ENCODE measurements at regions not wholly inside any gene's neighbourhood (a gene's known extent, or its start where the extent isn't known, plus 50 kb on each side); places are given as distances from the start of the nearest gene placed in this dataset.

DNA sequence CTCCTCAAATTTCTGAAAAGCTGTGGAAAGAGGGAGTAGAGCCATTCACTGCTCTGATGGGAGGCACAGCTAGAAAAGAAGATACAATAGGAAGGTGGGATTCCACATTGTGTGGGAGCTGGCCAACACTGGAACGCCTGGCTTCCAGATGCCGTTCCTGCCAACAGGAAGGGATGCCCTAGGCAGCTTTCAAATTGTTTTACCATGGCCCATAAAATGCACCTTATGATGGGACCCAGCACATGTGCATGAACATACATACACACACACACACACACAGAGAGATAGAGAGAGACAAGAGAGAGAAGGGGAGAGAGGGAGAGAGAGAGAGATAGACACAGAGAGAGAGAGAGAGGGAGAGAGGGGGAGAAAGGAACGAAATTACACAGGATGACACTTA is 86.1 kb upstream of the BZW1 start:
- TF ChIP-seq, protein P1, sequence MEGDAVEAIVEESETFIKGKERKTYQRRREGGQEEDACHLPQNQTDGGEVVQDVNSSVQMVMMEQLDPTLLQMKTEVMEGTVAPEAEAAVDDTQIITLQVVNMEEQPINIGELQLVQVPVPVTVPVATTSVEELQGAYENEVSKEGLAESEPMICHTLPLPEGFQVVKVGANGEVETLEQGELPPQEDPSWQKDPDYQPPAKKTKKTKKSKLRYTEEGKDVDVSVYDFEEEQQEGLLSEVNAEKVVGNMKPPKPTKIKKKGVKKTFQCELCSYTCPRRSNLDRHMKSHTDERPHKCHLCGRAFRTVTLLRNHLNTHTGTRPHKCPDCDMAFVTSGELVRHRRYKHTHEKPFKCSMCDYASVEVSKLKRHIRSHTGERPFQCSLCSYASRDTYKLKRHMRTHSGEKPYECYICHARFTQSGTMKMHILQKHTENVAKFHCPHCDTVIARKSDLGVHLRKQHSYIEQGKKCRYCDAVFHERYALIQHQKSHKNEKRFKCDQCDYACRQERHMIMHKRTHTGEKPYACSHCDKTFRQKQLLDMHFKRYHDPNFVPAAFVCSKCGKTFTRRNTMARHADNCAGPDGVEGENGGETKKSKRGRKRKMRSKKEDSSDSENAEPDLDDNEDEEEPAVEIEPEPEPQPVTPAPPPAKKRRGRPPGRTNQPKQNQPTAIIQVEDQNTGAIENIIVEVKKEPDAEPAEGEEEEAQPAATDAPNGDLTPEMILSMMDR (IDR thresholded peaks at IDR 0.05; ENCODE audit: low read depth, low read length) = no peak
- no peak for DNase-seq (ENCODE audit: extremely low read depth, low read depth)

DNA sequence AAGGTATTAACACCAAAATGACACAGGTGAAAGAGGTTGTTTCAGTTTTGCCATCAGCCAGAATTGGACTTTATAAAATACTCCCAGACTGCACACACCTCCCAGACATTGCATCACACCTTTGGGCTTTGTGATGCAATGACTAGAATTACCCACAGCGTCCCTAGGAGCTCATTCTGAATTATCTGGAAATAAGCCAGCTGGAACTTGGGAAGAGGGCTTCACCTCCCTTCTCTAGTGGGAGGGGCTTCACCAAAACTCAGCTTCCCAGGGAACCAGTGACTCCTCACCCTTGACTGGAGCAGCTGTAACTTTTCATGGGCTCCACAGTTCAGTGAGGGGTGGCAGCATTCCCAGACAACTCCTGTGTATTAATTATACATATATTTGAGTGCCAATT is 83.1 kb upstream of the BZW1 start:
- TF ChIP-seq, protein P1 (IDR thresholded peaks at IDR 0.05; ENCODE audit: low read depth, low read length) = no peak
- no peak for DNase-seq (ENCODE audit: extremely low read depth, low read depth)

DNA sequence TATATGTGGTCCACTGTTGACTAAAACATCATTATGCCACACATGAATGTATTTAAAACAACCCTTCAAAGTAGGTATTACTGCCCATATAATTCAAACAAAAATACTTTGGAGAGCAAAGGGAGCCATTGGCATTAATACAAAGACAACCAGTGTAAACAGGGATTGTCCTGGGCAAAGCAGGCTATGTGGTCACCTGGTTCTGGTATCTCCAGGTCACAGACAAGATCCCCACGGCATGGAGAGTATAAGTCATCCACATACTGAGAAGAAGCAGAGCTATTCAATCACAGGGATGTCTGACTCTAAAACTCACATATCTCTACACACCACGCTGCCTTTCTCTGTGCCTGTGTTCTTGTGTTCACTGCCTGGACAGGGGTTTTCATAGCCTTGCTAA is 81.4 kb upstream of the BZW1 start:
- TF ChIP-seq, protein P1 (IDR thresholded peaks at IDR 0.05; ENCODE audit: low read depth, low read length) = no peak
- DNase-seq (ENCODE audit: extremely low read depth, low read depth) = no peak

DNA sequence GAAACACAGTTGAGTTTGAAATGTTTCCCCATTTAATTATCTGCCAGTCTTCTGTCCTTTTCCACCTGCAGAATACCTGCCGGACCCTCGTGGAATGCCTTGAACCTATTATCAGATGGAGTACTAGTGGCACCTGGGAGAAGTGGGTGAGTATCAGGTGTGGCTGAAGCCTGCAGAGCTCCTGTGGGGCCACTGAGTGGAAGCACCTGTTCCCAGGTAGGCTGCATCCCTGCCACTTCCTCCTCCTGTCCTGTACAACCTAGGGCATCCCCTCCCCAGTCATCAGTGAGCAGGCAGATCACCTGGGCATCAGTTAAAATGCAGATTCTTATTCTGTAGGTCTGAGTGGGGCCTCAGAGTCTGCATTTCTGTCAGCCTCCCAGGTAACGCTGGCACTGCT is 80.8 kb upstream of the BZW1 start:
- no peak for DNase-seq (ENCODE audit: extremely low read depth, low read depth)
- TF ChIP-seq, protein P1 (IDR thresholded peaks at IDR 0.05; ENCODE audit: low read depth, low read length) = no peak

DNA sequence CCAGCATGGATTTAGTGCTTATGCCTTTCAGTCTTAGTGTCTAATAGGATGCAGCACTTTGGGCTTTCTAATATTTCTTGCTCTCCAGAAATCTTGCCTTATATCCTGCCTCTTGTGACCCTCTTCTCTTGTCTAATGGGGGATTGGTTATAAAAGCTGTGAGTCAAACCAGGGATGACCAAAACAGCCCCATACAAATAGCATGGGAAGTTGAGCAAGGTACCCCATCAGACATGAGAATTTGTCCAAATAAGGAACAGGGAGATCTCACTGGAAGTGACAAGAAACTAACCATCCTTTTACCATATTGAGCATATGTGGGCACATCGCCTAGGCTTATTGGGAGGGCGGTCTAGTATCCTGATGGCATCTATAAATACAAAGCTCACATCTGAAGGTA is 78.8 kb upstream of the BZW1 start:
- TF ChIP-seq, protein P1 (IDR thresholded peaks at IDR 0.05; ENCODE audit: low read depth, low read length) = no peak

DNA sequence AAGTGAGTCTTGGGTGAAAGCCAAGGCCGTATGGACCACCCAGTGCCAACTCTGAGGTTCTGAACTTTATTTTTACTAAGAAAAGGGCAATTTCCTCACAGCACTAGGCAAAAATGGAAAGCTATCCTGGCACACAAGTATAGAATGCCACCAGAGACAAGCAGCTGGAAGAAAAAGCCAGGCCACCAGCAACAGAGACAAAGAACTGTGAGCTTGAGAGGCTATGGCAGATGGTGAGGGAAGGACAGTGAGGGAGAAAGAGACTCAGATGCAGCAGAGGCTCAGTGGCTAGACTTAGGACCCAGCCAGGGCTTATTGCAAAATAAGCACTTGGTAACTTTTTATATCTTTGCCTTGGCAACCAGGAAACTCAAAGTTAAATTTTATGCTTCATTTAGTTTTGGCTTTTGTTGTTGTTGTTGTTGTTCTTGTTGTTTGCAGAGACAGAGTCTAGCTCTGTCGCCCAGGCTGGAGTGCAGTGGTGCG is 78.0 kb upstream of the BZW1 start:
- TF ChIP-seq, protein P1 (IDR thresholded peaks at IDR 0.05; ENCODE audit: low read depth, low read length) = no peak
- no peak for DNase-seq (ENCODE audit: extremely low read depth, low read depth)

More for the DNA sequence above, 78.8 kb upstream of the BZW1 start:
- no peak for DNase-seq (ENCODE audit: extremely low read depth, low read depth)

DNA sequence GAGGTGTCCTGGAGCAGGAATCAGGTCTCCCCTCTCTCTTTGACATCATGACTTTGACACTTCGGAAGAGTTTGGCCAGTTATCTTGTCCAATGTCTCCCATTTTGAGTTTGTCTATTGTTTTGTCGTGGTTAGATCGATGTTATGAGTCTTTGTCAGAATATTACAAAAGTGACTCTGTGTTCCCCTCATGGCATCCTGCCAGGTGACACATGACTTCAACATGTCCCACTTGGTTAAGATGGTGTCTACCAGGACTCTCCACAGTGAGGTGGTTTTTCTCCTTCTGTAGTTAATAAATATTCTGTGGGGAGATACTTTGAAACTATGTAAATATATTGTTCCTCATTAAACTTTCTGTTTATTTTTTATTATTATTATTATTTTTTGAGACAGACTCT is 76.6 kb upstream of the BZW1 start:
- no peak for DNase-seq (ENCODE audit: extremely low read depth, low read depth)
- TF ChIP-seq, protein P1 (IDR thresholded peaks at IDR 0.05; ENCODE audit: low read depth, low read length) = no peak
